ENCODE measurements at regions not wholly inside any gene's neighbourhood (a gene's known extent, or its start where the extent isn't known, plus 50 kb on each side); places are given as distances from the start of the nearest gene placed in this dataset.

GRCh38 chr4:130534651-130535050, 1438.7 kb downstream of the C4orf33 start:
- TF ChIP-seq POLR2A (IDR thresholded peaks at IDR 0.05) (no peak), CTCF (IDR thresholded peaks at IDR 0.05) (no peak)

Data from testis (tissue), 2 donors.